ENCODE measurements at regions not wholly inside any gene's neighbourhood (a gene's known extent, or its start where the extent isn't known, plus 50 kb on each side); places are given as distances from the start of the nearest gene placed in this dataset.

DNA sequence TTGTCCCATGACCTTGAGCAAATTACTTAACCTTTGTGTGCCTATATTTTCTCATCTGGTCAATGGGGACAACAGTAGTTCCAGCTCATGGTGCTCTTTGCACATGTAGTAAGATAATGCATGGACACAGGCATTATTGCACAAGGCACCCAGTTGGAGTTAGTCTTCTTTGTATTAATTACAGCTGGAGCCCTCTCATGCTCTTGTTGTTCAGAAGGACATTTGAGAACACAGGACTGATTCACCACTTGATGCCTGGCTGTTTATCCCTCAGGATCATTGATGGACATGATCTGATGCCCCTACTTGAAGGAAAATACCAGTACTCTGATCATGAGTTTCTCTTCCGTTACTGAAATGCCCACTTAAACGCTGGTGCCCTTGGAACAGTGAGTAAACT lies 1068.6 kb downstream of the NLGN4Y start:
- Mint-ChIP-seq H3K36me3 (no peaks in the 10 kb centered on the region), H3K27ac (no peak overlapping the region), H3K9me3 (no peaks in the 10 kb centered on the region), H3K4me1 (no peaks in the 10 kb centered on the region), H3K4me3 (no peak overlapping the region), H3K27me3 (peaks cover 0 to 2% of the 10 kb centered on the region in 2 donors)
- POLR2A ChIA-PET (ENCODE audit: partially characterized antibody): no interaction called here
- H3K27ac ChIP-seq (ENCODE audit: low read depth, low read length): no peak overlapping the region
- intact Hi-C loops (cut with micrococcal nuclease): no loop called here
- H3K27me3 ChIP-seq (ENCODE audit: insufficient read depth, low read length): no peaks in the 10 kb centered on the region
- DNase-seq: no peak
- H3K4me1 ChIP-seq (ENCODE audit: insufficient read depth, low read length): no peaks in the 10 kb centered on the region
- CTCF ChIA-PET (ENCODE audit: partially characterized antibody): no interaction called here
- H3K4me3 ChIP-seq (ENCODE audit: low read length in 2 of 2): no peak overlapping the region
- H3K9me3 ChIP-seq (ENCODE audit: control insufficient read depth in 1 of 2, low read length in 2 of 2): no peaks in the 10 kb centered on the region
- H3K36me3 ChIP-seq (ENCODE audit: insufficient read depth, low read length): no peaks in the 10 kb centered on the region

DNA sequence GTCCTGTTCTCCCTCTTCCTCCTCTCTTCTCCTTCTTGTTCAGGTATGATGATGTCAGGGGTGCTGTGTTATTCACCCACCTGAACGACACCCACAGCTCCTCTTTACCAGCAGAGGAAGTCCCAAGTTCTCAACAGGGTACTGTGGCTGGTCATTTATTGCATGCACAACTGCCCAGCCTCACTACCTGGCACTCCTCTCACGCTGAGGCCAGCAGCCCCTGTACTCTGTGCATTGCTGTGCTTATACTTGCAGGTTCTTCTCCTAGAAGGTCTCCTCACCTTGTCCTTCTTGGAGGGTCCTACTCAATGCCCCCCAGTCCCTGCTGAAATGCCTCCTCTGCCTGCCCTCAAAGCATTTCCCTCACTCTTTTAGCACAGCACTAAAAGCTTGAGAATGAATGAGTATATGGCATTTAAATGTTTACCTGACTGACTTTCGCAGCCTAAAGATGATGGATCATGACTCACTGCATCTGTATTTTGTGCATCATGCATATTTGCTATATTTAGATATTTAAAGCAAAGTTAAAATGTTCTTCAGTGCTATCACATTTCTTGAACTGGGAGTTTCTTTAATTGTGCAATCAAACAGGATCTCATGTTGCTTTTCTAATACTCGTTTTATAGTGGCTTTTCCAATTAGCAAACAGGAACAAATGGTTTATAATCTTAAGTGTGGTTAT lies 1069.3 kb downstream of the NLGN4Y start:
- H3K4me3 ChIP-seq (ENCODE audit: low read length in 2 of 2): no peak overlapping the region
- no peaks in the 10 kb centered on the region for H3K4me1 ChIP-seq (ENCODE audit: insufficient read depth, low read length)
- H3K27me3 ChIP-seq (ENCODE audit: insufficient read depth, low read length): no peaks in the 10 kb centered on the region
- no peak overlapping the region for H3K27ac ChIP-seq (ENCODE audit: low read depth, low read length)
- Mint-ChIP-seq H3K4me1 (no peaks in the 10 kb centered on the region), H3K9me3 (no peaks in the 10 kb centered on the region), H3K4me3 (no peak overlapping the region), H3K27me3 (peaks cover 0 to 2% of the 10 kb centered on the region in 2 donors), H3K27ac (no peak overlapping the region), H3K36me3 (no peaks in the 10 kb centered on the region)
- DNase-seq: no peak
- CTCF ChIA-PET (ENCODE audit: partially characterized antibody): no interaction called here
- no peaks in the 10 kb centered on the region for H3K9me3 ChIP-seq (ENCODE audit: control insufficient read depth in 1 of 2, low read length in 2 of 2)
- POLR2A ChIA-PET (ENCODE audit: partially characterized antibody): no interaction called here
- H3K36me3 ChIP-seq (ENCODE audit: insufficient read depth, low read length): no peaks in the 10 kb centered on the region
- intact Hi-C loops (cut with micrococcal nuclease): no loop called here

DNA sequence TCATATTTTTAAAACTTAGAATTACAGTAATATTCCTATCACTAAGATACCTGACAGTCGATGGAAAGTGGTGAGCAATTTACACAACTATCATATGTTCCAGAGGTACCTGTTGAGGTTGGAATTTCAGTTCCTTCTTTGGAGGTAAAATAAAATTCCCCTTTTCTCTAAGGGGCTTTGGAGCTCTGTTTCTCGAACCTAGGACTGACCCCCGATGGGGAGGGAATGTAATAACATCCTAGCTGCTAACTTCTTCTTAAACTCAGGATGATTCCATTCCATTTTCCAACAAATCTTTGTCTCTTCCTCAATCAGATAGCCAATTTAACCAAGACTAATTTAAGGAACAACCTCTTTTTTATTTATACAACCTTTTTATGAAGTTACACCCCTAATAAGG lies 1069.8 kb downstream of the NLGN4Y start:
- Mint-ChIP-seq H3K36me3 (no peaks in the 10 kb centered on the region), H3K27ac (no peak overlapping the region), H3K4me3 (no peak overlapping the region), H3K4me1 (no peaks in the 10 kb centered on the region), H3K9me3 (no peaks in the 10 kb centered on the region), H3K27me3 (peaks cover 0 to 2% of the 10 kb centered on the region in 2 donors)
- ChIA-PET CTCF (ENCODE audit: partially characterized antibody) (no interaction called here), POLR2A (ENCODE audit: partially characterized antibody) (no interaction called here)
- Histone ChIP-seq H3K4me1 (ENCODE audit: insufficient read depth, low read length) (no peaks in the 10 kb centered on the region), H3K27ac (ENCODE audit: low read depth, low read length) (no peak overlapping the region), H3K9me3 (ENCODE audit: control insufficient read depth in 1 of 2, low read length in 2 of 2) (no peaks in the 10 kb centered on the region), H3K4me3 (ENCODE audit: low read length in 2 of 2) (no peak overlapping the region), H3K27me3 (ENCODE audit: insufficient read depth, low read length) (no peaks in the 10 kb centered on the region), H3K36me3 (ENCODE audit: insufficient read depth, low read length) (no peaks in the 10 kb centered on the region)
- intact Hi-C loops (cut with micrococcal nuclease): no loop called here
- DNase-seq: no peak

DNA sequence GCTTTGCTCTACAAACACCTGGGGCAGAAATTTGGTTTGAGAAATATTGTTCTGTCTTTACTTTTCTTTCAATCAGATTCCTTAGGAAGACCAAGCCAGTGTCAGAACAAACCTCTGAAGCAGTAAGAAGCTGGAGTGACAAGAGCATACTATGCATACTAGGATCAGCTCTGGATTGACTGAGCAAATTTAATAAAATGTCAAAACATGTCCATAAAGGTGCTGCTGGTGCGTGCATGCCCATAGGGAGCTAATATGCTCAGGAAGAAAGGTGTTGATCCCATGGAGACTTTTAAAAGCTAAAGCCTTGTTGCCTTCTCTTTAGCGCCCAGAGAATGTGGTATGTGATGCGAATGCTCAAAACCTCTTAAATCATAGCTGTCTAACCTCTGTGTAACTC lies 1076.2 kb downstream of the NLGN4Y start:
- ChIA-PET CTCF (ENCODE audit: partially characterized antibody) (no interaction called here), POLR2A (ENCODE audit: partially characterized antibody) (no interaction called here)

DNA sequence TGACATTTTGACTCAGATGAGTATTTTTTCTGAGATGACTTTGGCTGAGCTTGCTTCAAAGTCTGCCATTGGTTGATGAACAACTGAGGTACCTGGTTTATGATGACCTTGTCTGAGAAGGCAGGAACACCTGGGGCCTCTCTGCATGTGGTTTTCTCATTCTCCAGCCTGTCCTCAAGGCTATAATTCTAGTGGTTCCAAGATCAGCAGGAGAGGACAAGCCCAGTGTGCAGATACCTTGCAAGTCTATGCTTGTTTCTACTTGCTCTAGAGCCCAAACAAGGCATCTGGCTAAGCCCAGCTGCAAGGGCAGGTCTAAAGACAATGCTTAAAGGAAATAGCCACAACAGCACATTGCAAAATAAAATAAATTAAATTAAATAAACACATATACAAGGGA lies 1100.0 kb downstream of the NLGN4Y start:
- Histone ChIP-seq H3K4me1 (ENCODE audit: insufficient read depth, low read length) (no peaks in the 10 kb centered on the region), H3K27me3 (ENCODE audit: insufficient read depth, low read length) (no peaks in the 10 kb centered on the region), H3K9me3 (ENCODE audit: control insufficient read depth in 1 of 2, low read length in 2 of 2) (no peaks in the 10 kb centered on the region), H3K4me3 (ENCODE audit: low read length in 2 of 2) (no peak overlapping the region), H3K36me3 (ENCODE audit: insufficient read depth, low read length) (no peaks in the 10 kb centered on the region), H3K27ac (ENCODE audit: low read depth, low read length) (no peak overlapping the region)
- ChIA-PET CTCF (ENCODE audit: partially characterized antibody) (no interaction called here), POLR2A (ENCODE audit: partially characterized antibody) (no interaction called here)
- Mint-ChIP-seq H3K9me3 (peaks cover 0 to 2% (median 0%) of the 10 kb centered on the region in 8 donors), H3K4me3 (no peak overlapping the region), H3K4me1 (no peaks in the 10 kb centered on the region), H3K27ac (no peak overlapping the region), H3K27me3 (no peaks in the 10 kb centered on the region), H3K36me3 (no peaks in the 10 kb centered on the region)
- no peak for DNase-seq
- intact Hi-C loops (cut with micrococcal nuclease): no loop called here

More for the DNA sequence above, 1076.2 kb downstream of the NLGN4Y start:
- Histone ChIP-seq H3K27me3 (ENCODE audit: insufficient read depth, low read length) (no peaks in the 10 kb centered on the region), H3K4me3 (ENCODE audit: low read length in 2 of 2) (no peak overlapping the region), H3K4me1 (ENCODE audit: insufficient read depth, low read length) (no peaks in the 10 kb centered on the region), H3K9me3 (ENCODE audit: control insufficient read depth in 1 of 2, low read length in 2 of 2) (no peaks in the 10 kb centered on the region), H3K27ac (ENCODE audit: low read depth, low read length) (no peak overlapping the region), H3K36me3 (ENCODE audit: insufficient read depth, low read length) (no peaks in the 10 kb centered on the region)
- H3K36me3 Mint-ChIP-seq: no peaks in the 10 kb centered on the region
- no peak overlapping the region for H3K27ac Mint-ChIP-seq
- intact Hi-C loops (cut with micrococcal nuclease): no loop called here
- no peaks in the 10 kb centered on the region for H3K4me1 Mint-ChIP-seq
- DNase-seq: no peak
- peaks cover 0 to 1% of the 10 kb centered on the region in 2 donors for H3K27me3 Mint-ChIP-seq
- H3K4me3 Mint-ChIP-seq: no peak overlapping the region
- no peaks in the 10 kb centered on the region for H3K9me3 Mint-ChIP-seq

DNA sequence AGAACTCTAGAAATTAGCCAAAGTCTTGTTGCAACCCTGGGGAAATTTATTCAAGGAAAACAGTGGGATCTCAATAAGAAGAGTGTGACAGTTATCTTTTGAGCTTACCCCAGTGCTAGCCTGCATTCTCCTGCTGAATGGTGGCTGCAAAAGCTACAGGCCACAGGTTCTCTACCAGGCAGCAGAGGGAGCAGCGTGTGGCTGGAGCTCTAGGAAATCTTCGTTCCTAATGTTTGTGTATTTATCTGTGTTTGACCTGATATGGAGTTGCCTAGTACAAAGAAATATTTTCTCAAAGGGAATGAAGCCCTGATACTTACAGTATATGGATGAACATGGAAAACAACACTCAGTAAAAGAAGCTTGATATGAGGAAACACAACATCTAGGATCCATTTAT lies 1100.6 kb downstream of the NLGN4Y start:
- H3K4me3 Mint-ChIP-seq: no peak overlapping the region
- no peak for DNase-seq
- no peak overlapping the region for H3K27ac Mint-ChIP-seq
- intact Hi-C loops (cut with micrococcal nuclease): no loop called here
- Histone ChIP-seq H3K4me3 (ENCODE audit: low read length in 2 of 2) (no peak overlapping the region), H3K36me3 (ENCODE audit: insufficient read depth, low read length) (no peaks in the 10 kb centered on the region), H3K9me3 (ENCODE audit: control insufficient read depth in 1 of 2, low read length in 2 of 2) (no peaks in the 10 kb centered on the region), H3K4me1 (ENCODE audit: insufficient read depth, low read length) (no peaks in the 10 kb centered on the region), H3K27me3 (ENCODE audit: insufficient read depth, low read length) (no peaks in the 10 kb centered on the region), H3K27ac (ENCODE audit: low read depth, low read length) (no peak overlapping the region)
- H3K4me1 Mint-ChIP-seq: no peaks in the 10 kb centered on the region
- ChIA-PET POLR2A (ENCODE audit: partially characterized antibody) (no interaction called here), CTCF (ENCODE audit: partially characterized antibody) (no interaction called here)
- H3K36me3 Mint-ChIP-seq: no peaks in the 10 kb centered on the region
- H3K27me3 Mint-ChIP-seq: no peaks in the 10 kb centered on the region
- peaks cover 0 to 2% (median 0%) of the 10 kb centered on the region in 8 donors for H3K9me3 Mint-ChIP-seq

DNA sequence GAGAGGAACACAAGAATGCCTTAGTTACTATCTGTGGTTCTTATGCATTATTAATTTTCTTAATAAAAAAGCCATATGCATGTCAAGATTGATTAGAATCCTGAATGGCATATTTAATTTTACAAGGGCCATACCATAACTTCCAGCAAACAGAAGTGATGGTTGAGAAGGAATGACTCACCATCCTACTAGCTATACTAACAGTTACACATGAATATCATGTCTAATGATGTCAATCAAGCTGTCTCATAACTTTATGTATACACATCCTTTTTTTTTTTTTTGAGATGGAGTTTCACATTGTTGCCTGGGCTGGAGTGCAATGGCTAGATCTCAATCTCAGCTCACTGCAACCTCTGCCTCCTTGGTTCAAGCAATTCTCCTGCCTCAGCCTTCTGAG lies 1123.9 kb downstream of the NLGN4Y start:
- no peaks in the 10 kb centered on the region for H3K4me1 ChIP-seq (ENCODE audit: insufficient read depth, low read length)
- no peaks in the 10 kb centered on the region for H3K4me1 Mint-ChIP-seq
- H3K9me3 ChIP-seq (ENCODE audit: control insufficient read depth in 1 of 2, low read length in 2 of 2): no peaks in the 10 kb centered on the region
- no peaks in the 10 kb centered on the region for H3K27me3 Mint-ChIP-seq
- no peak overlapping the region for H3K27ac Mint-ChIP-seq
- POLR2A ChIA-PET (ENCODE audit: partially characterized antibody): no interaction called here
- DNase-seq: no peak
- no peak overlapping the region for H3K27ac ChIP-seq (ENCODE audit: low read depth, low read length)
- H3K36me3 Mint-ChIP-seq: no peaks in the 10 kb centered on the region
- no peak overlapping the region for H3K4me3 ChIP-seq (ENCODE audit: low read length in 2 of 2)
- H3K9me3 Mint-ChIP-seq: no peaks in the 10 kb centered on the region
- no peaks in the 10 kb centered on the region for H3K27me3 ChIP-seq (ENCODE audit: insufficient read depth, low read length)
- H3K36me3 ChIP-seq (ENCODE audit: insufficient read depth, low read length): no peaks in the 10 kb centered on the region
- CTCF ChIA-PET (ENCODE audit: partially characterized antibody): no interaction called here
- no peak overlapping the region for H3K4me3 Mint-ChIP-seq
- intact Hi-C loops (cut with micrococcal nuclease): no loop called here

DNA sequence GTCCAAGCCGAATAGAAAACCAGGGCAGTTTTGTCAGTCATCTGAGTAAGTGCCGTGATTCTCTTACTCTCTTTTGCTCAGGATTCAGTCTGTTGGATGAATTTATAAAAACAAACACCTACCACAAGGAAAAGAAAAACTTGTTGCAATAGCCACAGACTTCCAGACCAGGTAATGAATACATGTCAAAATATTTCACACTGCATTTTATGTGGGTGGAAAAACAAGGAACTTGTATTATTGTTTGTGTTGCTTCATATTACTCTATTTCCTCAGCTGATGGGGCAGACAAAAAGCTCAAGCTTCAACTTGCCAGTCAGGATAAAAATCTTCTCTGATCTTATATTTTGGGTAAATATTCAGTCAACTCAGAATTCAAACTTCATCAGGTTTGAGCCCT lies 1125.7 kb downstream of the NLGN4Y start:
- Histone ChIP-seq H3K4me3 (ENCODE audit: low read length in 2 of 2) (no peak overlapping the region), H3K4me1 (ENCODE audit: insufficient read depth, low read length) (no peaks in the 10 kb centered on the region), H3K27me3 (ENCODE audit: insufficient read depth, low read length) (no peaks in the 10 kb centered on the region), H3K27ac (ENCODE audit: low read depth, low read length) (no peak overlapping the region), H3K36me3 (ENCODE audit: insufficient read depth, low read length) (no peaks in the 10 kb centered on the region), H3K9me3 (ENCODE audit: control insufficient read depth in 1 of 2, low read length in 2 of 2) (no peaks in the 10 kb centered on the region)
- ChIA-PET CTCF (ENCODE audit: partially characterized antibody) (no interaction called here), POLR2A (ENCODE audit: partially characterized antibody) (no interaction called here)
- no peaks in the 10 kb centered on the region for H3K4me1 Mint-ChIP-seq
- intact Hi-C loops (cut with micrococcal nuclease): no loop called here
- no peak overlapping the region for H3K4me3 Mint-ChIP-seq
- no peaks in the 10 kb centered on the region for H3K36me3 Mint-ChIP-seq
- no peaks in the 10 kb centered on the region for H3K27me3 Mint-ChIP-seq
- no peaks in the 10 kb centered on the region for H3K9me3 Mint-ChIP-seq
- DNase-seq: no peak
- H3K27ac Mint-ChIP-seq: no peak overlapping the region
